GM12878 (cell line): ENCODE measurements at regions not wholly inside any gene's neighbourhood (a gene's known extent, or its start where the extent isn't known, plus 50 kb on each side); places are given as distances from the start of the nearest gene placed in this dataset.

Experiments used
- ATAC-seq: fragments of 200-7000 bp; cut with Tn5 transposase; 3 replicates; pipeline ENCODE4 v1.9.1; 2020; ENCODE audit warnings: mild to moderate bottlenecking, moderate library complexity
- BruUV-seq: library from RNA; stranded (reverse); fragments of 400-500 nt; replicated peaks from 2 replicates; lab custom pipeline; 2021; lab: Mats Ljungman, UMichigan
- CTCF ChIA-PET: fragments of 300-600 bp; sonication (Branson Sonifier 250); formaldehyde crosslinking; extraction: SDS; loops from one replicate; lab custom pipeline; 2021; ENCODE audit warnings: inconsistent platforms; lab: Yijun Ruan, JAX
- POLR2A ChIA-PET: fragments of 350-600 bp; formaldehyde crosslinking; extraction: SDS; loops from one replicate; lab custom pipeline; 2021; ENCODE audit warnings: inconsistent platforms; lab: Charles Lee
- RAD21 ChIA-PET: fragments of 300-600 bp; sonication (Branson Sonifier 250); formaldehyde crosslinking; loops from one replicate; lab custom pipeline; 2023; ENCODE audit warnings: antibody characterized with exemption; ENCODE audit not compliant: unreplicated experiment; lab: Charles Lee
- SMC1A ChIA-PET: fragments of 300-600 bp; sonication (Branson Sonifier 250); formaldehyde crosslinking; loops from one replicate; lab custom pipeline; 2023; ENCODE audit not compliant: unreplicated experiment, uncharacterized antibody; lab: Charles Lee
- DNase-seq: peaks from one replicate; pipeline ENCODE4 v3.0.0-alpha.2; 2011; ENCODE audit warnings: low read depth, low spot score
- FAIRE-seq: peaks from 3 replicates; lab custom pipeline; 2011; peaks lifted over from hg19 to GRCh38; lab: Jason Lieb, UNC
- H2AFZ ChIP-seq: 2 replicates; pipeline ENCODE4 v1.6.0; 2011; ENCODE audit warnings: low read depth, low read length, control low read depth; ENCODE audit not compliant: control insufficient read depth
- H3K27ac ChIP-seq: 2 replicates; pipeline ENCODE4 v1.5.1; 2011; ENCODE audit warnings: control low read depth; ENCODE audit not compliant: control insufficient read depth, insufficient read depth
- H3K27me3 ChIP-seq, 2 experiments: replicated peaks in 1 of 2; 2 replicates each; pipeline versions ENCODE4 v1.6.0 to v1.6.1; 2011; ENCODE audit warnings: low read length in 1 of 2; ENCODE audit not compliant: control insufficient read depth in 2 of 2, insufficient read depth in 2 of 2
- H3K36me3 ChIP-seq, 2 experiments: 2 replicates each; pipeline ENCODE4 v1.5.1; 2011; ENCODE audit warnings: low read length in 1 of 2; ENCODE audit not compliant: control insufficient read depth in 2 of 2, insufficient read depth in 2 of 2
- H3K4me1 ChIP-seq: 2 replicates; pipeline ENCODE4 v1.6.1; 2011; ENCODE audit warnings: mild to moderate bottlenecking, low read length, moderate library complexity, mixed read lengths; ENCODE audit not compliant: control insufficient read depth, insufficient read depth
- H3K4me2 ChIP-seq: 2 replicates; pipeline ENCODE4 v1.6.0; 2011; ENCODE audit warnings: control low read depth; ENCODE audit not compliant: control insufficient read depth, insufficient read depth
- H3K4me3 ChIP-seq: fragments of 200-600 bp; sonication (generic); 2 replicates; pipeline ENCODE4 v1.5.1; 2016
- H3K79me2 ChIP-seq: 2 replicates; pipeline ENCODE4 v1.6.0; 2011; ENCODE audit warnings: low read length; ENCODE audit not compliant: control insufficient read depth, insufficient read depth
- H3K9ac ChIP-seq: 2 replicates; pipeline ENCODE4 v1.8.0; 2011; ENCODE audit warnings: low read length, control low read depth, mixed read lengths; ENCODE audit not compliant: control insufficient read depth, insufficient read depth
- H3K9me3 ChIP-seq: replicated peaks from 3 replicates; pipeline ENCODE4 v1.5.1; 2011; ENCODE audit warnings: mild to moderate bottlenecking, low read length; ENCODE audit not compliant: control insufficient read depth, insufficient read depth
- H4K20me1 ChIP-seq: 2 replicates; pipeline ENCODE4 v1.6.0; 2011; ENCODE audit not compliant: control insufficient read depth, insufficient read depth
- CBX3 ChIP-seq: fragments of 200-600 bp; sonication (generic); IDR thresholded peaks from 2 replicates; pipeline ENCODE4 v1.6.1; 2016; ENCODE audit warnings: low read depth, borderline replicate concordance
- CREM ChIP-seq: IDR thresholded peaks from 2 replicates; pipeline ENCODE4 v1.6.1; 2014; ENCODE audit warnings: antibody characterized with exemption, low read depth
- NRF1 ChIP-seq: conservative IDR thresholded peaks from 2 replicates; pipeline ENCODE4 v1.6.1; 2011; ENCODE audit warnings: mild to moderate bottlenecking, low read depth, low read length, improper control_type of control experiment
- PAX5 ChIP-seq: IDR thresholded peaks from 2 replicates; pipeline ENCODE4 v1.6.1; 2011; ENCODE audit warnings: low read depth, low read length, borderline replicate concordance
- ZNF592 ChIP-seq: fragments of 450-650 bp; IDR thresholded peaks from 2 replicates; pipeline ENCODE4 v1.6.1; 2017; ENCODE audit warnings: mild to moderate bottlenecking, moderate library complexity
- WGBS: methylation state at CpG from one replicate; pipeline ENCODE4 v1.1.6; 2016; ENCODE audit warnings: low lambda C conversion rate; ENCODE audit not compliant: insufficient replicate concordance, insufficient coverage; ENCODE audit errors: missing lambda C conversion rate; 5-methylcytosine and 5-hydroxymethylcytosine counted together
- in situ Hi-C: fragments of 300-500 bp; cut with MboI; formaldehyde crosslinking; loops from 9 replicates; pipeline ENCODE4 v1.14.3; 2018; ENCODE audit warnings: mixed read lengths
- intact Hi-C: fragments of 100-400 bp; cut with micrococcal nuclease; formaldehyde crosslinking; loops from one replicate; pipeline ENCODE4 v1.14.2; 2022; ENCODE audit not compliant: unreplicated experiment

- H3K9me3 ChIP-seq = no peaks in the 10 kb centered on the region
- H3K36me3 ChIP-seq = no peaks in the 10 kb centered on the region
- peaks cover 0 to 5% of the 10 kb centered on the region in 2 experiments for H3K27me3 ChIP-seq
- in situ Hi-C loops (no loop called here), intact Hi-C loops (no loop called here)
- ChIA-PET RAD21 (no interaction called here), CTCF (no interaction called here), SMC1A (no interaction called here), POLR2A (no interaction called here)
- WGBS = 2% methylated on average over 2 of the region's 2 CpGs
- no peaks in the 10 kb centered on the region for H3K79me2 ChIP-seq
- H3K9ac ChIP-seq = no peak overlapping the region
- H4K20me1 ChIP-seq = no peaks in the 10 kb centered on the region
- no TSS peak for BruUV-seq
- no peak for ATAC-seq
- no peak for DNase-seq
- FAIRE-seq = no peak
- no peak overlapping the region for H3K4me2 ChIP-seq
- H3K4me1 ChIP-seq = no peaks in the 10 kb centered on the region
- no peak for TF ChIP-seq NRF1
- no peak for TF ChIP-seq CREM
- TF ChIP-seq ZNF592 = no peak
- TF ChIP-seq CBX3 = no peak
- TF ChIP-seq PAX5 = no peak
- no peak overlapping the region for H2AFZ ChIP-seq
- H3K27ac ChIP-seq = no peak overlapping the region
- H3K4me3 ChIP-seq = no peak overlapping the region
Observed at GRCh38 chr12:112685321-112685720, 106.2 kb upstream of the RPH3A start.
